Adrenal gland (tissue), 9 donors: ENCODE measurements at regions not wholly inside any gene's neighbourhood (a gene's known extent, or its start where the extent isn't known, plus 50 kb on each side); places are given as distances from the start of the nearest gene placed in this dataset.

Experiments
- DNase-seq, 7 donors: peaks; one replicate each; pipeline ENCODE4 v3.0.0-alpha.2; 2019 to 2020
- H3K27ac ChIP-seq, 5 donors: fragments of 200-600 bp; sonication (generic) in 4 of 5; 1 replicate in 3 of 5; 2 replicates in 2 of 5; pipeline versions ENCODE4 v1.5.1 to v1.8.0; 2016 to 2020; ENCODE audit warnings: mild to moderate bottlenecking in 1 of 5
- H3K27me3 ChIP-seq: fragments of 200-600 bp; 2 replicates; pipeline ENCODE4 v1.8.0; 2021
- H3K36me3 ChIP-seq, 2 donors: fragments of 200-600 bp; replicated peaks in 1 of 2; 1 replicate in 1 of 2; 2 replicates in 1 of 2; pipeline versions ENCODE4 v1.5.1 to v1.8.0; 2018 to 2022
- H3K4me1 ChIP-seq, 2 donors: fragments of 200-600 bp; replicated peaks in 1 of 2; 1 replicate in 1 of 2; 2 replicates in 1 of 2; pipeline versions ENCODE4 v1.5.1 to v1.8.0; 2018 to 2021
- H3K4me3 ChIP-seq, 4 donors: fragments of 200-600 bp; sonication (generic) in 3 of 4; one replicate each; pipeline ENCODE4 v1.5.1; 2016 to 2018
- H3K9me3 ChIP-seq, 3 donors: fragments of 200-600 bp; sonication (generic) in 1 of 3; replicated peaks in 1 of 3; 1 replicate in 2 of 3; 2 replicates in 1 of 3; pipeline versions ENCODE4 v1.5.1 to v1.8.0; 2016 to 2021
- CTCF ChIP-seq, 6 experiments: fragments of 450-650 bp in 4 of 6; fragments of 200-600 bp in 2 of 6; sonication (generic) in 1 of 6; IDR thresholded peaks; 1 replicate in 5 of 6; 2 replicates in 1 of 6; pipeline versions ENCODE4 v1.5.1 to v1.8.0; 2016 to 2021; ENCODE audit warnings: antibody characterized with exemption in 6 of 6, mild to moderate bottlenecking in 2 of 6, moderate library complexity in 1 of 6
- POLR2A ChIP-seq, 2 donors: fragments of 450-650 bp; IDR thresholded peaks; one replicate each; pipeline ENCODE4 v1.6.1; 2017; ENCODE audit warnings: antibody characterized with exemption in 2 of 2, mild to moderate bottlenecking in 2 of 2, moderate library complexity in 1 of 2
- WGBS, 4 donors: extraction: QIAGEN DNeasy Blood & Tissue Kit in 2 of 4; methylation state at CpG; one replicate each; pipeline versions ENCODE4 v1.1.5 to v1.1.7; 2013 to 2017; 5-methylcytosine and 5-hydroxymethylcytosine counted together
- intact Hi-C, 2 donors: fragments of 100-400 bp; cut with DNase I; formaldehyde crosslinking; loops; one replicate each; pipeline versions ENCODE4 v1.14.1 to v1.15.0; 2022 to 2023
- donor health status: healthy with polysubstance abuse.
- donor health status: Bipolar disorder and iron deficiency.
- donor health status: DM: yes; HTN: yes; CAD: no.
- donor health status: DM: no; HTN: no; CAD: no.
- donor health status: DM: no; HTN: no; CAD: no.

GRCh38 chr18:54013452-54013851, 211.0 kb downstream of the MBD2 start:
- no peak overlapping the region for H3K4me3 ChIP-seq
- H3K27me3 ChIP-seq = no peaks in the 10 kb centered on the region
- H3K27ac ChIP-seq = no peak overlapping the region
- 76 to 94% (median 87%) methylated on average over 5 of the region's 5 CpGs for WGBS, 4 donors
- no peak for DNase-seq
- no peaks in the 10 kb centered on the region for H3K36me3 ChIP-seq
- no peaks in the 10 kb centered on the region for H3K9me3 ChIP-seq
- TF ChIP-seq POLR2A (IDR thresholded peaks at IDR 0.05) = no peak
- no peak for TF ChIP-seq CTCF (IDR thresholded peaks at IDR 0.05)
- intact Hi-C loops = no loop called here
- H3K4me1 ChIP-seq = no peaks in the 10 kb centered on the region

- intact Hi-C loops = no loop called here
- WGBS, 4 donors = 66 to 87% (median 73%) methylated on average over 3 to 4 of the region's 4 CpGs
- H3K36me3 ChIP-seq = no peaks in the 10 kb centered on the region
- no peaks in the 10 kb centered on the region for H3K9me3 ChIP-seq
- no peaks in the 10 kb centered on the region for H3K4me1 ChIP-seq
- H3K4me3 ChIP-seq = no peak overlapping the region
- H3K27me3 ChIP-seq = no peaks in the 10 kb centered on the region
- no peak for TF ChIP-seq POLR2A (IDR thresholded peaks at IDR 0.05)
- no peak for TF ChIP-seq CTCF (IDR thresholded peaks at IDR 0.05)
- H3K27ac ChIP-seq = no peak overlapping the region
- DNase-seq = no peak
Observed at GRCh38 chr18:54004828-54005227, 219.6 kb downstream of the MBD2 start.

GRCh38 chr18:54003195-54003594, 221.3 kb downstream of the MBD2 start:
- no peaks in the 10 kb centered on the region for H3K36me3 ChIP-seq
- DNase-seq = no peak
- intact Hi-C loops = no loop called here
- no peak overlapping the region for H3K4me3 ChIP-seq
- WGBS, 4 donors = 66 to 75% (median 70%) methylated on average over 2 of the region's 2 CpGs
- no peak overlapping the region for H3K27ac ChIP-seq
- H3K9me3 ChIP-seq = no peaks in the 10 kb centered on the region
- no peaks in the 10 kb centered on the region for H3K4me1 ChIP-seq
- H3K27me3 ChIP-seq = no peaks in the 10 kb centered on the region
- TF ChIP-seq POLR2A (IDR thresholded peaks at IDR 0.05) = no peak
- TF ChIP-seq CTCF (IDR thresholded peaks at IDR 0.05) = no peak

GRCh38 chr18:53997064-53997463, 227.4 kb downstream of the MBD2 start:
- Histone ChIP-seq H3K9me3 (no peaks in the 10 kb centered on the region), H3K4me1 (no peaks in the 10 kb centered on the region), H3K27ac (no peak overlapping the region), H3K36me3 (no peaks in the 10 kb centered on the region), H3K4me3 (no peak overlapping the region), H3K27me3 (no peaks in the 10 kb centered on the region)
- no peak for DNase-seq
- 94 to 100% (median 97%) methylated on average over 1 of the region's 1 CpG for WGBS, 4 donors
- no peak for TF ChIP-seq POLR2A (IDR thresholded peaks at IDR 0.05)
- TF ChIP-seq CTCF (IDR thresholded peaks at IDR 0.05) = no peak
- intact Hi-C loops = no loop called here
